Glutamatergic neuron (in vitro differentiated cells): ENCODE measurements at regions not wholly inside any gene's neighbourhood (a gene's known extent, or its start where the extent isn't known, plus 50 kb on each side); places are given as distances from the start of the nearest gene placed in this dataset.

Source experiments
- DNase-seq: peaks from one replicate; pipeline ENCODE4 v3.0.0; 2022
- H3K27ac Mint-ChIP-seq: one replicate; pipeline ENCODE4 v1.8.0; 2020; ENCODE audit warnings: mild to moderate bottlenecking, mixed read lengths, inconsistent platforms; ENCODE audit not compliant: unreplicated experiment
- H3K27me3 Mint-ChIP-seq: one replicate; pipeline ENCODE4 v1.8.0; 2020; ENCODE audit warnings: mild to moderate bottlenecking, moderate library complexity, mixed read lengths, inconsistent platforms; ENCODE audit not compliant: unreplicated experiment
- H3K36me3 Mint-ChIP-seq: one replicate; pipeline ENCODE4 v1.8.0; 2020; ENCODE audit warnings: mild to moderate bottlenecking, mixed read lengths, inconsistent platforms; ENCODE audit not compliant: unreplicated experiment
- H3K4me1 Mint-ChIP-seq: one replicate; pipeline ENCODE4 v1.8.0; 2020; ENCODE audit warnings: mild to moderate bottlenecking, low read depth, mixed read lengths, inconsistent platforms; ENCODE audit not compliant: unreplicated experiment
- H3K4me3 Mint-ChIP-seq: one replicate; pipeline ENCODE4 v1.8.0; 2020; ENCODE audit warnings: mild to moderate bottlenecking, mixed read lengths, inconsistent platforms; ENCODE audit not compliant: unreplicated experiment
- H3K9me3 Mint-ChIP-seq: one replicate; pipeline ENCODE4 v1.8.0; 2020; ENCODE audit warnings: mild to moderate bottlenecking, moderate library complexity, mixed read lengths, inconsistent platforms; ENCODE audit not compliant: unreplicated experiment
- TF ChIP-seq, protein P1 (sequence below): fragments of 200-600 bp; sonication (generic); IDR thresholded peaks from one replicate; pipeline ENCODE4 v1.5.0; 2021; ENCODE audit not compliant: partially characterized antibody, unreplicated experiment

- no peaks in the 10 kb centered on the region for H3K27me3 Mint-ChIP-seq
- H3K4me1 Mint-ChIP-seq = no peaks in the 10 kb centered on the region
- no peak overlapping the region for H3K4me3 Mint-ChIP-seq
- TF ChIP-seq, protein P1, sequence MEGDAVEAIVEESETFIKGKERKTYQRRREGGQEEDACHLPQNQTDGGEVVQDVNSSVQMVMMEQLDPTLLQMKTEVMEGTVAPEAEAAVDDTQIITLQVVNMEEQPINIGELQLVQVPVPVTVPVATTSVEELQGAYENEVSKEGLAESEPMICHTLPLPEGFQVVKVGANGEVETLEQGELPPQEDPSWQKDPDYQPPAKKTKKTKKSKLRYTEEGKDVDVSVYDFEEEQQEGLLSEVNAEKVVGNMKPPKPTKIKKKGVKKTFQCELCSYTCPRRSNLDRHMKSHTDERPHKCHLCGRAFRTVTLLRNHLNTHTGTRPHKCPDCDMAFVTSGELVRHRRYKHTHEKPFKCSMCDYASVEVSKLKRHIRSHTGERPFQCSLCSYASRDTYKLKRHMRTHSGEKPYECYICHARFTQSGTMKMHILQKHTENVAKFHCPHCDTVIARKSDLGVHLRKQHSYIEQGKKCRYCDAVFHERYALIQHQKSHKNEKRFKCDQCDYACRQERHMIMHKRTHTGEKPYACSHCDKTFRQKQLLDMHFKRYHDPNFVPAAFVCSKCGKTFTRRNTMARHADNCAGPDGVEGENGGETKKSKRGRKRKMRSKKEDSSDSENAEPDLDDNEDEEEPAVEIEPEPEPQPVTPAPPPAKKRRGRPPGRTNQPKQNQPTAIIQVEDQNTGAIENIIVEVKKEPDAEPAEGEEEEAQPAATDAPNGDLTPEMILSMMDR = no peak
- H3K27ac Mint-ChIP-seq = no peak overlapping the region
- H3K9me3 Mint-ChIP-seq = no peaks in the 10 kb centered on the region
- H3K36me3 Mint-ChIP-seq = no peaks in the 10 kb centered on the region
- DNase-seq = no peak
Measured at GRCh38 chr1:229834230-229834629, 208.2 kb downstream of the URB2 start.

- no peak overlapping the region for H3K4me3 Mint-ChIP-seq
- no peaks in the 10 kb centered on the region for H3K4me1 Mint-ChIP-seq
- no peak for DNase-seq
- H3K9me3 Mint-ChIP-seq = no peaks in the 10 kb centered on the region
- H3K27me3 Mint-ChIP-seq = no peaks in the 10 kb centered on the region
- H3K36me3 Mint-ChIP-seq = no peaks in the 10 kb centered on the region
- no peak overlapping the region for H3K27ac Mint-ChIP-seq
- TF ChIP-seq, protein P1 = no peak
Measured at GRCh38 chr1:229835226-229835625, 209.2 kb downstream of the URB2 start.

GRCh38 chr1:229836324-229836723, 210.3 kb downstream of the URB2 start:
- H3K4me1 Mint-ChIP-seq = no peaks in the 10 kb centered on the region
- no peak overlapping the region for H3K27ac Mint-ChIP-seq
- H3K4me3 Mint-ChIP-seq = no peak overlapping the region
- no peaks in the 10 kb centered on the region for H3K9me3 Mint-ChIP-seq
- TF ChIP-seq, protein P1 = no peak
- H3K27me3 Mint-ChIP-seq = no peaks in the 10 kb centered on the region
- H3K36me3 Mint-ChIP-seq = no peaks in the 10 kb centered on the region
- no peak for DNase-seq

- Mint-ChIP-seq H3K9me3 (no peaks in the 10 kb centered on the region), H3K4me3 (no peak overlapping the region), H3K27me3 (no peaks in the 10 kb centered on the region), H3K4me1 (no peaks in the 10 kb centered on the region), H3K36me3 (no peaks in the 10 kb centered on the region), H3K27ac (no peak overlapping the region)
- no peak for DNase-seq
- TF ChIP-seq, protein P1 = no peak
Measured at GRCh38 chr1:229838204-229838603, 212.2 kb downstream of the URB2 start.

GRCh38 chr1:229839800-229840199, 213.8 kb downstream of the URB2 start:
- no peak overlapping the region for H3K27ac Mint-ChIP-seq
- H3K4me3 Mint-ChIP-seq = no peak overlapping the region
- TF ChIP-seq, protein P1 = no peak
- no peak for DNase-seq
- H3K9me3 Mint-ChIP-seq = no peaks in the 10 kb centered on the region
- H3K27me3 Mint-ChIP-seq = peaks cover 3% of the 10 kb centered on the region
- H3K36me3 Mint-ChIP-seq = no peaks in the 10 kb centered on the region
- peaks cover 8% of the 10 kb centered on the region for H3K4me1 Mint-ChIP-seq
